AG04449 (cell line): ENCODE measurements at regions not wholly inside any gene's neighbourhood (a gene's known extent, or its start where the extent isn't known, plus 50 kb on each side); places are given as distances from the start of the nearest gene placed in this dataset.

ENCODE experiments used
- CTCF ChIA-PET: fragments of 350-600 bp; formaldehyde crosslinking; extraction: SDS; loops from one replicate; lab custom pipeline; 2021; ENCODE audit warnings: antibody characterized with exemption; lab: Yijun Ruan, JAX
- POLR2A ChIA-PET: fragments of 400-600, 350-600 bp; formaldehyde crosslinking; extraction: SDS; loops from one replicate; lab custom pipeline; 2020; ENCODE audit warnings: antibody characterized with exemption, inconsistent platforms; lab: Yijun Ruan, JAX
- DNase-seq: peaks from one replicate; pipeline ENCODE4 v3.0.0-alpha.2; 2010; ENCODE audit warnings: low read depth, low spot score
- H3K4me3 ChIP-seq: 2 replicates; pipeline ENCODE4 v1.5.1; 2011; ENCODE audit warnings: low read depth, mild to moderate bottlenecking, control low read depth, low read length
- CTCF ChIP-seq: IDR thresholded peaks from one replicate; pipeline ENCODE4 v1.5.1; 2011; ENCODE audit warnings: mild to moderate bottlenecking, moderate library complexity, low read length, control low read depth, inconsistent platforms; ENCODE audit not compliant: insufficient read depth; ENCODE audit errors: missing control alignments

DNA sequence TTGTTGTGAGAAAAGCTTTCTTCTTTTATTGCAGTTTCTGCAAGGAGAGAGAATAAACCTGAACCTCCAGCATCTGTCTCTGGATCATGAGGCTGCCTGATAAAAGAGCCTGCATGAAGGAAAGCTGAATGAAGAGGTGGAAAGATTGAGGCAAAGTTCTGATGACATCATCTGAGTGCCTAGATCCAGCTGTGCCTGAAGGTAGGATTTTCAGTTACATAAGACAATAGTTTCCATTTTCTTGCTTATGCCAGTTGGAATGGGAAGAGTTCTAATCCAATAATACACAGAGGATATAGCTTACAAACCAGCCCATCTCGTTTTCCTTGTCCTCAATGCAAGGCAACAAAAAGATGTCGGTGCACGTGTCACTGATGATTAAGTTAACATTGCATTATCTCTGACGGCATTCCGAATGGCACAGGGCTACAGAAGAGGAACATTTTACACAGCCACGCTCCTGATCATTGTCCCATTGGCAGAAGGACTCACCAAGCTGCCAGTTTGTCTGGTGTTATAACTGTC is 105.5 kb upstream of the ERCC6L2 start:
- no peak overlapping the region for H3K4me3 ChIP-seq
- ChIA-PET POLR2A (no interaction called here), CTCF (no interaction called here)
- DNase-seq, result no peak
- TF ChIP-seq CTCF, result no peak

DNA sequence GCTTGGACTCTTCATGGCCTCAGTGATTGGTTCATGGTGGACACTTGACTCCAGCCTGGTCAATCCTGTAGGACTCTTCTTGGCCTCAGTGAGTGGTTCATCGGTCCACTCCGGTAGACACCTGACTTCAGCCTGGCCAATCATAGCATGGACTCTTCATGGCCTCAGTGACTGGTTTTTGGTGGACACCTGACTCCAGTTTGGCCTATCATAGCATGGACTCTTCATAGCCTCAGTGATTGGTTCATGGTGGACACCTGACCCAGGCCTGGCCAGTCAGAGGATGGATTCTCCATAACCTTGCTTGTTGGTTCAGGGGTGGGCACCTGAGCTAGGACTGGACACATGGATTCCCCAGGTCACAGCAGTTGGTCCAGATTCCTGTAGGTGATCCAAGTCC is 106.0 kb upstream of the ERCC6L2 start:
- no peak for DNase-seq
- ChIA-PET POLR2A (no interaction called here), CTCF (no interaction called here)
- TF ChIP-seq CTCF, result no peak
- H3K4me3 ChIP-seq, result no peak overlapping the region

- H3K4me3 ChIP-seq, result no peak overlapping the region
- no peak for DNase-seq
- POLR2A ChIA-PET, result no interaction called here
- CTCF ChIA-PET, result interaction anchor here (1.0 kb wide), 1 partner anchor 40 kb away, joined by 3 read pairs; no protein-coding TSS in a partner anchor
- no peak for TF ChIP-seq CTCF
Observed at GRCh38 chr9:95766906-95767305, 108.6 kb upstream of the ERCC6L2 start.

DNA sequence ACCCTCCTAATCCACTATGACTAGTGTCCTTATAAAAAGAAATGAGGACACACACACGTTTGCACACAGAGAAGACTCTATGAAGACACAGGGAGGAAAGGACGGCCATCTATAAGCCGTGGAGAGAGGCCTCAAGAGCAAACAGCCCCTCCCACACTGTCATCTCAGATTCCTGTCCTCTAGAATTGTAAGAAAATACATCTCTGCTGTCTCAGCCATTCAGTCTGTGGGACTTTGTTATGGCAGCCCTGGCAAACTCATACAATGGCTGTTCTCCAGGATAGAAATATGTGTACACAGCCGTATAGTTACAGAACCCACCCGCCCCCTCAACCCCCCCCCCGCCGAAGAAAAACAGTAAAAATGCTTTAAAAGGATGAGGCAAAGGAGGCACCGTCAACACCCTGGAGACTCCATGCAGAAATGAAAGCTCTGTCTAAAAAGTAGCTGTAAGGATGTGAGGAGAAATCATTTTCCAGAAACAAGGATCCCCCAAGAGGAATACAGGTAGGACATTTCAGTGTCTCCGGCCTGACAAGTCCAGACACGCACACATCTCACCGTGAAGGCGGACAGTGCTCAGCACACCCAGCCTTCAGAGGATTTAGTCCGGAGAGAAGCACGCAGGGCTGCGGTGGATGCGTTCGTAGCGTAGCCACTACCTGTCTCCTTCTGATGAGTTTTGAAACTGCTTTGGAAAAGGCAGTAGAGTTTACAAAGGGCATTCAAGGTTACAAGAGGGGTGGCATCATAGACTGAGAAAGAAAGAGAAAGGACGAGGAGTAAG is 110.8 kb upstream of the ERCC6L2 start:
- ChIA-PET POLR2A (no interaction called here), CTCF (no interaction called here)
- H3K4me3 ChIP-seq, result no peak overlapping the region
- TF ChIP-seq CTCF, result no peak
- DNase-seq, result no peak

GRCh38 chr9:95763983-95764382 is 111.5 kb upstream of the ERCC6L2 start:
- CTCF ChIA-PET, result no interaction called here
- POLR2A ChIA-PET, result no interaction called here
- no peak overlapping the region for H3K4me3 ChIP-seq
- no peak for TF ChIP-seq CTCF
- DNase-seq, result no peak

DNA sequence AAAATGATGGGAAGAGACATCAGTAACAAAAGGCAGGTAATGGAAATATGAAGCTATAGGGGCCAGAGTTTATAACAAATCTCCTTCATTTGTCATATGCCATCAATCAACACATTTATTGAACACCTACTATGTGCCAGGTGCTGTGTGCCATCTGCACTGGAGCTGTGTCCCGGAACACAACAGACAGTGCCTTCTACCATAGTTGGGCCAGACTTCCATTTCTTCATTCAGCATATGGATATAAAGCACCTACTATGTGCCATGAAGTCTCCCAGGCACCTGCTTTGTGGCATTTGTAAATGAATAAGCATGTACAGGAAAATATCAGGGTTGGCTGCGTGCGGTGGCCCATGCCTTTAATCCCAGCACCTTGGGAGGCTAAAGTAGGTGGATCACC is 112.5 kb upstream of the ERCC6L2 start:
- ChIA-PET POLR2A (no interaction called here), CTCF (no interaction called here)
- no peak for TF ChIP-seq CTCF
- H3K4me3 ChIP-seq, result no peak overlapping the region
- DNase-seq, result no peak
